HCEC 1CT (cell line): ENCODE measurements at regions not wholly inside any gene's neighbourhood (a gene's known extent, or its start where the extent isn't known, plus 50 kb on each side); places are given as distances from the start of the nearest gene placed in this dataset.
"Not testable (repeated sequence)": the region's sequence is repeated elsewhere in the genome, so short reads cannot be mapped to it uniquely, and the experiment has no call there.

ENCODE experiments used
- DNase-seq: peaks from one replicate; pipeline ENCODE4 v3.0.0-alpha.2; 2017

GRCh38 chr11:101741479-101742175 is 157.8 kb upstream of the TRPC6 start:
- no peak for DNase-seq

GRCh38 chr11:101741061-101741460 is 157.3 kb upstream of the TRPC6 start:
- no peak for DNase-seq

GRCh38 chr11:101738452-101738851 is 154.6 kb upstream of the TRPC6 start:
- DNase-seq = no peak

GRCh38 chr11:101729406-101730078 is 145.7 kb upstream of the TRPC6 start:
- peak; percentile 24 for DNase-seq

GRCh38 chr11:101727451-101727850 is 143.6 kb upstream of the TRPC6 start:
- no peak for DNase-seq

- DNase-seq = no peak
Measured at GRCh38 chr11:101726988-101727387, 143.2 kb upstream of the TRPC6 start.

- no peak for DNase-seq
Measured at GRCh38 chr11:101723371-101723770, 139.6 kb upstream of the TRPC6 start.

GRCh38 chr11:101721270-101721669 is 137.5 kb upstream of the TRPC6 start:
- no peak for DNase-seq

GRCh38 chr11:101718402-101718801 is 134.6 kb upstream of the TRPC6 start:
- peak; percentile 67 for DNase-seq

- no peak for DNase-seq
Measured at GRCh38 chr11:101717619-101718018, 133.8 kb upstream of the TRPC6 start.

- DNase-seq = no peak
Measured at GRCh38 chr11:101715281-101715680, 131.5 kb upstream of the TRPC6 start.

GRCh38 chr11:101707477-101707876 is 123.7 kb upstream of the TRPC6 start:
- no peak for DNase-seq

- peak; percentile 69 for DNase-seq
Measured at GRCh38 chr11:101706541-101706940, 122.7 kb upstream of the TRPC6 start.

GRCh38 chr11:101705972-101706371 is 122.2 kb upstream of the TRPC6 start:
- no peak for DNase-seq

GRCh38 chr11:101694869-101695268 is 111.1 kb upstream of the TRPC6 start:
- not testable (repeated sequence) for DNase-seq

GRCh38 chr11:101692980-101693379 is 109.2 kb upstream of the TRPC6 start:
- DNase-seq = no peak

- DNase-seq = peak; percentile 76
Measured at GRCh38 chr11:101686514-101686913, 102.7 kb upstream of the TRPC6 start.

GRCh38 chr11:101668236-101668635 is 84.4 kb upstream of the TRPC6 start:
- DNase-seq = no peak

- no peak for DNase-seq
Measured at GRCh38 chr11:101666916-101667315, 83.1 kb upstream of the TRPC6 start.

- no peak for DNase-seq
Measured at GRCh38 chr11:101661559-101661958, 77.8 kb upstream of the TRPC6 start.
